Retinal pigment epithelial cell (primary cell): ENCODE measurements at regions not wholly inside any gene's neighbourhood (a gene's known extent, or its start where the extent isn't known, plus 50 kb on each side); places are given as distances from the start of the nearest gene placed in this dataset.
A peak's percentile ranks its signal among the peaks of the same experiment; 100 is the strongest.

Experiments
- DNase-seq: peaks from one replicate; pipeline ENCODE4 v3.0.0-alpha.2; 2010; ENCODE audit warnings: low read depth
- H3K4me3 ChIP-seq: 2 replicates; pipeline ENCODE4 v1.5.1; 2011; ENCODE audit warnings: mild to moderate bottlenecking, low read length, control low read depth, moderate library complexity
- CTCF ChIP-seq: conservative IDR thresholded peaks from 2 replicates; pipeline ENCODE4 v1.5.1; 2011; ENCODE audit warnings: low read depth, low read length, control low read depth, inconsistent platforms

GRCh38 chr5:28725001-28725400 is 1686.6 kb upstream of the CDH9 start:
- no peak overlapping the region for H3K4me3 ChIP-seq
- DNase-seq = no peak
- no peak for TF ChIP-seq CTCF

- no peak for DNase-seq
- TF ChIP-seq CTCF = no peak
- H3K4me3 ChIP-seq = no peak overlapping the region
These were observed 1676.7 kb upstream of the CDH9 start for GRCh38 chr5:28714907-28715698.

- DNase-seq = no peak
- peak; percentile 40 for TF ChIP-seq CTCF
- no peak overlapping the region for H3K4me3 ChIP-seq
These were observed 1672.0 kb upstream of the CDH9 start for GRCh38 chr5:28710360-28710759.

- no peak overlapping the region for H3K4me3 ChIP-seq
- no peak for TF ChIP-seq CTCF
- DNase-seq = no peak
These were observed 1670.1 kb upstream of the CDH9 start for GRCh38 chr5:28708472-28708871.

- no peak for TF ChIP-seq CTCF
- no peak for DNase-seq
- no peak overlapping the region for H3K4me3 ChIP-seq
These were observed 1669.3 kb upstream of the CDH9 start for GRCh38 chr5:28707706-28708105.

GRCh38 chr5:28703651-28704260 is 1665.4 kb upstream of the CDH9 start:
- no peak for TF ChIP-seq CTCF

GRCh38 chr5:28691526-28691925 is 1653.1 kb upstream of the CDH9 start:
- no peak for DNase-seq
- H3K4me3 ChIP-seq = no peak overlapping the region
- TF ChIP-seq CTCF = no peak

More at GRCh38 chr5:28703651-28704260, 1665.4 kb upstream of the CDH9 start:
- no peak for DNase-seq
- no peak overlapping the region for H3K4me3 ChIP-seq
